ENCODE measurements at regions not wholly inside any gene's neighbourhood (a gene's known extent, or its start where the extent isn't known, plus 50 kb on each side); places are given as distances from the start of the nearest gene placed in this dataset.
"Not testable (repeated sequence)": the region's sequence is repeated elsewhere in the genome, so short reads cannot be mapped to it uniquely, and the experiment has no call there.

DNA sequence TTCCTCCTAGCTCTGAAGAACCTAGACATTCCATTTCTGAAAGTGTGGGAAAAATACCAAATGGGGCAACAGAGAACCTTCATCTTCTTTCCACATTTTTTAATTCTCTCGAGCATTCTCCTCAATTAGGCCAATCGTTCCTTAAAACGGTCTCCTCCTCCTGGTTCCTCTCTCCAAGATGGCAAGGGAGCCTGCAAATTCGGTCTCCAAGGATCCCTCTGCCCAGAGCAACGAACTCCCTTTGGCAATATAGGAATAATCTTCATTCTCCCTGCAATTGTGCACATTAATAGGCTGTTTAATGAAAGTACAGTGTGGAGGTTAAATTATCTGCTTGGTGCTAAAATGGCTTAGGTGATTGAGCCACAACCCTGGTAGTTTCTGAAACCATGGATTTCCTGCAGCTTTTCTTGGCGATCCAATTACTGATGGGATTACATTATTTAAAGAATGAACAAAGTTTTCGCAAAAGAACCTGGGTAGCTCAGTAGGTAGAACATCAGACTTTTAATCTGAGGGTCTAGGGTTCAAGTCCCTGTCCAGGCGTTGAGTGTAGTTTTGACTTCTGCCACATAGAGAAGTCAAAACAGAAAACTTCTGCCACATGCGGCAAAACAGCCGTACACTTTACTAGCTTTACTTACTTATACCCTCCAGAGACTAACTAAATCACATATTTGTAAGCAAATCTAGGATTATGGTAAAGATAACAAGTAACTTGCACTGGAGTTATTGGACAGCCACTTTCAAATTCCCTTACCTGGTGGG, 102.9 kb upstream of the ZNF184 start:
- no peak for DNase-seq

- no peak for DNase-seq
These were observed 95.5 kb upstream of the ZNF184 start for GRCh38 chr6:27568226-27568897.

GRCh38 chr6:27565839-27566779, 93.2 kb upstream of the ZNF184 start:
- DNase-seq = no peak

- no peak for DNase-seq
These were observed 89.1 kb upstream of the ZNF184 start for GRCh38 chr6:27562027-27562410.

DNA sequence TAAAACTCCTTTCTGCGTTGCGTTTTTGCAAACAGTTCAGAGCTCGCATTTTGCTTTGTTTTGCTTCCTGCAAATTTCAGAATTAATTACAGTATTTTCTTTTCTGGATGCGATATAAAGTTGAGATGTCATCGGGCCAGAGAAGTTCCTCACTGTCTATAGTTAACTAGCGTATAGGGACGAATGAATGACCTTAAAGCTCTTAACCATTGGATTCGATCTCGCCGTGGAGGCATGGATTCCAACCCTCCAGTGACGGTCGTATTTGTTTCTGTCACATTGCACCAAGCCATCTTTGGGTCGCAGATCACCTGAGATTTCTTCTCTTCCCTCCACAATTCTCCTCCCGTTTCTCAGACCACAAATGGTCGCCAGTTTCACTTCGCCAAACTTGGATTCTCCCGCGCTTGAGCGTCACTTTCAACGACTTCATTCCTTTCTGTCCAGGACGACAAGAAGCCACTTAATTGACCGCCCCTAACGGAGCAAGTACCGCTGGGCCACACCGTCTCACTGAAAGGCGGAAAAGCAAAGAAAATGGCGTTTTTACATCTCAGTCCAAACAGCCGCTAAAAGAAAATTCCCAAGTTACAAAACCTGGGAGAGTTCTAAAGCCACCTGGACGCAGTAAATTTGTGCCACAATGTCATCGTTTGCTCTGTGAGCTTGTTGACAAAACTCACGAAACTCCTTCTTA, 85.3 kb upstream of the ZNF184 start:
- no peak for DNase-seq

DNA sequence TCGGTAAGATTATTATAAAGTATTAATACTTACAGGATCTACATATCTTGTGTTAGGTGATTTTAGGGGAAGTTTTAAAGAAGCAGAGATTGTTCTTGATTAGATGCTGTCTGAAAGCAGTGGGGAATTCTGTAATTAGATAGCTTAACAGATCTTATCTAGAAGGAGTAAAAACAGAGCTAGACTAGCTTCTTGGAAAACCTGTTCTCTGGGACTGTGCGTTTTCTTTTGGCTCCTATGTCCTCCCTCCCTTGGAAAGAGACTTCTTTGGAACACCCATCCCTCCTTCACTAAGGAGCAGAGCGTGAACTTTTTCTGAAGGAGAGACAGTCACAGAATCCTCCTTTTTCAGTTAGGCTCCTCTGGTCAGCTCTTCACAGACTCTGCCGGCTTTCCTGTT, 83.5 kb upstream of the ZNF184 start:
- DNase-seq = no peak

GRCh38 chr6:27553123-27553904, 80.4 kb upstream of the ZNF184 start:
- DNase-seq = no peak

DNA sequence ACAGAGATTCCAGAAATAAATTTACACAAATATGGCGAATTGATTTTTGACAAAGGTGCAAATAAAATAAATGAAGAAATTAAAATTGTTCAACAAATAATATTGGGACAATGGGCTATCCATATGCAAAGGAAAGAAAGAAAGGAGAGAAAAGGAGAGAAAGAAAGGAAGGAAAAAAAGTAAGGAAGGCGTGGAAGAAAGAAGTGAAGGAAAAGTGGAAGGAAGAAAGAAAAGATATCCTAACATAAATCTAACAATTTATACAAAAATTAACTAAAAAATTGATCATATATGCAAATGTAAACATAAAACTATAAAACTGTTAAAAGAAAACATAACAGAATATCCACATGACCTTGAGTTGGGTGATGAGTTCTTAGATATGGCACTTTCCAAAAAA, 78.7 kb upstream of the ZNF184 start:
- DNase-seq = no peak

GRCh38 chr6:27550692-27551091, 77.8 kb upstream of the ZNF184 start:
- DNase-seq = no peak

- not testable (repeated sequence) for DNase-seq
These were observed 76.3 kb upstream of the ZNF184 start for GRCh38 chr6:27549241-27549598.

DNA sequence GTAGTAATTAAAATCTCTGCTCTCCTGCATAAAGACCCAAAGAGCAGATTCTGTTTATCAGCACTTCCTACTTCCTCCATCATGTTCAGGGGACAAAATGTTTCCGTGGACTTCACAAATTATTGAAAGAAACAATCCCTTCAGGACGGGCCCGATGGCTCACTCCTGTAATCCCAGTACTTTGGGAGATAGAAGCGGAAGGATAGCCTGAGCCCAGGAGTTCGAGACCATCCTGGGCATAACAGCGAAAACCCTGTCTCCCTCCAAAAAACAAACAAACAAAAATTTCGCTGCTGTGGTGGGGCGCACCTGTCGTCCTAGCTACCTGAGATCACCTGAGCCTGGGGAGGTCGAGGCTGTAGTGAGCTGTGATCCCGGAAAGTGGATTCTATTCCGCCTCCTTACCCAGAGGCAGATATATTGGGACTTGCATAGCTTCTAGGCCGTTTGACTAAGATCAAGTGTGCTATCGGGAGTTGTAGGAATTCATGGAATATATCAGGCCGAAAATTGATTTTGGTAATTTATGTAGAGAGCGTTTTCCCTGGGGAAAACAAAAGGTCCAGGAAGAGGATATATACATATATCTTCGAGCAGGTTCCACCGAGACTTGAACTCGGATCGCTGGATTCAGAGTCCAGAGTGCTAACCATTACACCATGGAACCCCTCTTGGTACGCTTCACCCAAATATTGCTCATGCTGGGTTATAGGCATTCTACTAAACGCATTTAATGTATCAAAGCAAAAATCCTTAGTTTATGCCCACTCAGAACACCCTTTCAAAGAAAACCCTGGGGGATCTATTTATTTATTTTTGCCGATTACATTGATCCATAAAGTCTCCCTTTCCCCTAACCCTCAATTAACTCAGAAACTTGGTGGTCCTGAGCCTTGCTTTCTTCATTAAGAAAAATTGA, 74.5 kb upstream of the ZNF184 start:
- DNase-seq = peak; percentile 16

DNA sequence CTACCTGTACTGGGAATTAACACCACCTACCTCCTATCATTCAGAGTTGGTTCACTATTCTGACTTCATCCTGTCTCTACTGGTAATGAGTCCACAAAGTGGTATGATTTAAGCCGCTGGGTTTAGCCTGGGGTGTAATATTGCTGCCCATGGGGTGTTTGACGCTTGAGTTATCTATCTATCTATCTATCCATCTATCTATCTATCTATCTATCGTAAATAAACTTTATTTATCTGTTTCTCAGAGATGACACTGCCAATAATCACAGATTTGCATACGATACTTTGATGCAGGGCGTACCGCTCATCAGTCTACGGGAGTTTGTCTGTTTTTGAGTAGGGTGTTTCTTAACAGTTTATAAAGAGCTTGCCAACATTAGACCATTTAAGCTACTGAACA, 73.6 kb upstream of the ZNF184 start:
- no peak for DNase-seq

DNA sequence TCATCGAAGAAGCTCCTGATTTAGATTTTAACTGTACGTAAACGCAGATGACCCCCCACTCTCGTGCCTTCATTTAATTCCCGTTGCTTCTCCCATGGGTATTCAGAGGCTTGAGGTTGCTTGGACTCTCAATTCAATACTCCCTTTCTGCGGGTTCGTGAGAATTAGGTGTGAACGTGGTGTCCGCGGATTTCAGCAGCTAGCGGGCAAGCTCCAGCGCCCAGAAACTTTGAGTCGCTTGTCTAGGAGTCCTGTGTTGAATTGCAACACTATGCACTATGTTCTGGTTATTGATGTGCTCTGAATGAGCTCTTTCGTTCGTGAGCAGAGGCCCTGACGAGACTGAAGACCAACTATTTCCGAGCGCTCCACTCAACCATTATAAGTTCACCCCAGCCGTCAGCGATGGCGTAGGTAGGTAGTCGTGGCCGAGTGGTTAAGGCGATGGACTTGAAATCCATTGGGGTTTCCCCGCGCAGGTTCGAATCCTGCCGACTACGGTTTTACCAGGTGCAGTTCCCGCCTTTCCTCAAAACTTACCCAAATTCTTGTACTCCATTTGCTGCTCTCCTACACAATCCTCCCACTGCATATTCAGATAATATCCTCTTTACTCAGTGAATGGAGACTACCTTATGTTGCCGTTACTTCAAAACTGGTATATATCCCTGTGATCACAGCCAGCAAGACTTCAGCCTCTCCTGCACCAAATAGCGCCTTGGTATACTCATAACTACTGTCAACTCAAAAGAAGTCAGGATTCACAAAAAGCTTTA, 72.6 kb upstream of the ZNF184 start:
- DNase-seq = no peak

GRCh38 chr6:27544612-27545260, 71.8 kb upstream of the ZNF184 start:
- DNase-seq = no peak

DNA sequence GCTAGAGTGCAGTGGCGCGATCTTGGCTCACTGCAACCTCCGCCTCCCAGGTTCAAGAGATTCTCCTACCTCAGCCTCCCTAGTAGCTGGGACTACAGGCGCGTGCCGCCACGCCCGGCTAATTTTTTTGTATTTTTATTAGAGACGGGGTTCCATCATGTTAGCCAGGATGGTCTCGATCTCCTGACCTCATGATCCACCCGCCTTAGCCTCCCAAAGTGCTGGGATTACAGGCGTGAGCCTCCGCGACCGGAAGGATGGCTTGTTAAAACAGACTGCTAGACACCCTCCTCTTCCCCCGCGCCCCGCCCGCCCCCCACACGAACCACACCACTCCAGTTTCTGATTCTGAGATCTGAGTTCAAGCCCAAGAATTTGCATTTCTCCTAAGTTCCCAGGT, 71.2 kb upstream of the ZNF184 start:
- not testable (repeated sequence) for DNase-seq

DNA sequence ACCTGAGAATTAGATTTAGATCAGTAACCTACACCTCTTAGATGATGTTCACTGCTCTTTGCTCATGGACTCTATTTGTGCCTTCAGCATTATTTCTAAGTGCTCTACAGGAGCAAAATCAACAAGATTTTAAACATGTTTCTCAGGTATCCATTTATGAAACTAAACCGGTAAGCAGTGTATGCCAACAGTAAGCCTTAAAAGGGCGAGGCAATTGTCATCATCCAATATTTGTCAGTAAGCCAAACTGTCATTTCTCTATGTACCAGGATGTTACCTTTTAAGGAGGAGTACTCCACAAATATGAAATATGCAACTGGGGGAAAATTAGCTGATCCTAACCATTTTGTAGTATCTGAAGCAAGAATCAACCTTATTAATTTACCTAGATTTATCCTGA, 69.6 kb upstream of the ZNF184 start:
- DNase-seq = no peak

DNA sequence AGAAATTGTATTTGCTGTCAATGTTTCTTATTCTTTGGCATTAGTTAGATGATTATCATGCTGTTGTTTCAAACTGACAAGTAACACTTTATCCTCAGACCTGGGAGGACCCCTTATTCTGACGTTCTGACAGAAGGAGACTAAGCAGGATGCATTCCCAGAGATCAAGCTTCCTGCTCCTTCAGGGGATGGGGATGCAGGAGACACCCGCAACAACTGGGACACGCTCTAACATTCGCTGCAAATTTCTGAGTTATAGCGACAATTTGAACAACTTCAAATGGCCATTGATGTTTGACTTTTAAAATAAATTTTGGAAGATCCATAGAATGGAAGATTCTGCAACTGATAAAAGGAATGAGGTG, 69.0 kb upstream of the ZNF184 start:
- no peak for DNase-seq

- no peak for DNase-seq
These were observed 68.5 kb upstream of the ZNF184 start for GRCh38 chr6:27541212-27541932.

GRCh38 chr6:27539551-27539950, 66.6 kb upstream of the ZNF184 start:
- DNase-seq = no peak
